WTC11 (cell line): ENCODE measurements at regions not wholly inside any gene's neighbourhood (a gene's known extent, or its start where the extent isn't known, plus 50 kb on each side); places are given as distances from the start of the nearest gene placed in this dataset.

ENCODE experiments used
- ATAC-seq: fragments of 200-7000 bp; cut with Tn5 transposase; 2 replicates; pipeline ENCODE4 v1.10.0; 2021; ENCODE audit warnings: mild to moderate bottlenecking, moderate library complexity
- CTCF ChIA-PET: fragments of 300-600 bp; sonication (Branson Sonifier 250); formaldehyde crosslinking; loops from one replicate; lab custom pipeline; 2021; ENCODE audit warnings: antibody characterized with exemption; lab: Charles Lee
- POLR2A ChIA-PET: fragments of 350-600 bp; sonication (Branson Sonifier 250); formaldehyde crosslinking; loops from one replicate; lab custom pipeline; 2021; ENCODE audit warnings: antibody characterized with exemption; lab: Charles Lee
- DNase-seq: peaks from one replicate; pipeline ENCODE4 v3.0.0; 2021; ENCODE audit warnings: low spot score
- H3K27ac Mint-ChIP-seq: 2 replicates; pipeline ENCODE4 v1.8.0; 2021; ENCODE audit warnings: mixed read lengths
- H3K27me3 Mint-ChIP-seq: 2 replicates; pipeline ENCODE4 v1.8.0; 2021; ENCODE audit warnings: low read depth, mild to moderate bottlenecking, moderate library complexity, mixed read lengths
- H3K36me3 Mint-ChIP-seq: 2 replicates; pipeline ENCODE4 v1.8.0; 2021; ENCODE audit warnings: mixed read lengths
- H3K4me1 Mint-ChIP-seq: 2 replicates; pipeline ENCODE4 v1.8.0; 2022; ENCODE audit warnings: mixed read lengths
- H3K4me3 Mint-ChIP-seq: 2 replicates; pipeline ENCODE4 v1.8.0; 2021; ENCODE audit warnings: mild to moderate bottlenecking, moderate library complexity, mixed read lengths
- H3K9me3 Mint-ChIP-seq: 2 replicates; pipeline ENCODE4 v1.8.0; 2021; ENCODE audit warnings: mixed read lengths
- ARID4B ChIP-seq: sonication (generic); formaldehyde crosslinking; IDR thresholded peaks from 2 replicates; pipeline ENCODE4 v1.8.0; 2023; ENCODE audit warnings: missing genetic modification reagents, mild to moderate bottlenecking, borderline replicate concordance
- ATF1 ChIP-seq: sonication (generic); formaldehyde crosslinking; IDR thresholded peaks from 2 replicates; pipeline ENCODE4 v1.8.1; 2023; ENCODE audit warnings: mild to moderate bottlenecking, moderate library complexity, missing genetic modification reagents
- CBFB ChIP-seq: sonication (generic); formaldehyde crosslinking; IDR thresholded peaks from 2 replicates; pipeline ENCODE4 v1.8.1; 2022; ENCODE audit warnings: mild to moderate bottlenecking, low read depth, missing genetic modification reagents
- ESRRA ChIP-seq: sonication (generic); formaldehyde crosslinking; IDR thresholded peaks from 2 replicates; pipeline ENCODE4 v1.8.1; 2022; ENCODE audit warnings: mild to moderate bottlenecking, missing genetic modification reagents, borderline replicate concordance
- FOXK1 ChIP-seq: sonication (generic); formaldehyde crosslinking; IDR thresholded peaks from 2 replicates; pipeline ENCODE4 v1.8.0; 2022; ENCODE audit warnings: mild to moderate bottlenecking, moderate library complexity, missing genetic modification reagents
- GRHL2 ChIP-seq: fragments of 250-450 bp; sonication (Bioruptor Pico); IDR thresholded peaks from 2 replicates; pipeline ENCODE4 v1.8.0; 2022; ENCODE audit warnings: mild to moderate bottlenecking, moderate library complexity; ENCODE audit not compliant: insufficient replicate concordance, severe bottlenecking
- IRF1 ChIP-seq: sonication (generic); formaldehyde crosslinking; IDR thresholded peaks from 2 replicates; pipeline ENCODE4 v1.8.0; 2023; ENCODE audit warnings: missing genetic modification reagents
- MYBL2 ChIP-seq: sonication (generic); formaldehyde crosslinking; IDR thresholded peaks from 2 replicates; pipeline ENCODE4 v1.8.1; 2023; ENCODE audit warnings: mild to moderate bottlenecking, moderate library complexity, missing genetic modification reagents
- NR1H2 ChIP-seq: sonication (generic); formaldehyde crosslinking; IDR thresholded peaks from 2 replicates; pipeline ENCODE4 v1.9.0; 2021; ENCODE audit warnings: mild to moderate bottlenecking, moderate library complexity, missing genetic modification reagents
- NR2C2 ChIP-seq: sonication (generic); formaldehyde crosslinking; IDR thresholded peaks from 2 replicates; pipeline ENCODE4 v1.8.0; 2022; ENCODE audit warnings: mild to moderate bottlenecking, missing genetic modification reagents
- NR3C1 ChIP-seq: sonication (generic); formaldehyde crosslinking; conservative IDR thresholded peaks from 2 replicates; pipeline ENCODE4 v1.8.1; 2023; ENCODE audit warnings: low read depth, mild to moderate bottlenecking, missing genetic modification reagents
- PREB ChIP-seq: sonication (generic); formaldehyde crosslinking; IDR thresholded peaks from 2 replicates; pipeline ENCODE4 v1.8.1; 2022; ENCODE audit warnings: mild to moderate bottlenecking, missing genetic modification reagents, moderate library complexity, borderline replicate concordance
- USF2 ChIP-seq: sonication (generic); formaldehyde crosslinking; IDR thresholded peaks from 2 replicates; pipeline ENCODE4 v1.8.1; 2023; ENCODE audit warnings: mild to moderate bottlenecking, missing genetic modification reagents, moderate library complexity
- ZNF219 ChIP-seq: sonication (generic); formaldehyde crosslinking; IDR thresholded peaks from 2 replicates; pipeline ENCODE4 v1.8.0; 2023; ENCODE audit warnings: missing genetic modification reagents, mild to moderate bottlenecking, borderline replicate concordance
- ZNF281 ChIP-seq: sonication (generic); formaldehyde crosslinking; IDR thresholded peaks from 2 replicates; pipeline ENCODE4 v1.8.0; 2023; ENCODE audit warnings: mild to moderate bottlenecking, missing genetic modification reagents
- ZSCAN18 ChIP-seq: fragments of 250-450 bp; sonication (Bioruptor Pico); IDR thresholded peaks from 2 replicates; pipeline ENCODE4 v2.1.2; 2022; ENCODE audit warnings: mild to moderate bottlenecking, moderate library complexity

GRCh38 chr2:8604262-8604661, 77.6 kb upstream of the ID2 start:
- TF ChIP-seq USF2 (CRISPR knock-in tag) = no peak
- TF ChIP-seq PREB (CRISPR knock-in tag) = no peak
- no peak for TF ChIP-seq ARID4B (CRISPR knock-in tag)
- Mint-ChIP-seq H3K27me3 (peaks cover 7% of the 10 kb centered on the region; the same call in 1 of the 2 replicates), H3K27ac (no peak overlapping the region), H3K4me1 (peaks cover 2% of the 10 kb centered on the region), H3K36me3 (no peaks in the 10 kb centered on the region), H3K9me3 (no peaks in the 10 kb centered on the region), H3K4me3 (no peak overlapping the region)
- DNase-seq = no peak
- no peak for ATAC-seq
- CTCF ChIA-PET = no interaction called here
- POLR2A ChIA-PET = no interaction called here

GRCh38 chr2:8605351-8606065, 76.3 kb upstream of the ID2 start:
- Mint-ChIP-seq H3K4me1 (peaks cover 13% of the 10 kb centered on the region), H3K9me3 (peaks cover 5% of the 10 kb centered on the region), H3K36me3 (0 out of 2 replicates have a peak, but pooled peaks cover under 1% of the 10 kb centered on the region), H3K4me3 (no peak overlapping the region), H3K27ac (no peak overlapping the region), H3K27me3 (peaks cover 7% of the 10 kb centered on the region; the same call in 1 of the 2 replicates)
- DNase-seq (no peak), ATAC-seq (no peak)
- ChIA-PET POLR2A (no interaction called here), CTCF (no interaction called here)
- TF ChIP-seq ESRRA (no peak), GRHL2 (CRISPR knock-in tag) (no peak), ZSCAN18 (CRISPR knock-in tag) (no peak), CBFB (CRISPR knock-in tag) (no peak), NR2C2 (CRISPR knock-in tag) (no peak), NR1H2 (no peak), ZNF281 (CRISPR knock-in tag) (no peak), ZNF219 (no peak), IRF1 (CRISPR knock-in tag) (no peak), MYBL2 (CRISPR knock-in tag) (no peak), FOXK1 (CRISPR knock-in tag) (no peak), NR3C1 (CRISPR knock-in tag) (no peak), ATF1 (CRISPR knock-in tag) (no peak)
